IPS-NIHi7 (cell line): ENCODE measurements at regions not wholly inside any gene's neighbourhood (a gene's known extent, or its start where the extent isn't known, plus 50 kb on each side); places are given as distances from the start of the nearest gene placed in this dataset.
"Not testable (repeated sequence)": the region's sequence is repeated elsewhere in the genome, so short reads cannot be mapped to it uniquely, and the experiment has no call there.

ENCODE experiments used
- DNase-seq: peaks from one replicate; pipeline ENCODE4 v3.0.0; 2012; ENCODE audit warnings: mixed read lengths; ENCODE audit errors: extremely low spot score

- not testable (repeated sequence) for DNase-seq
These were observed 1767.7 kb upstream of the ACO1 start for GRCh38 chr9:30616782-30617181.

GRCh38 chr9:30622561-30622960 is 1761.9 kb upstream of the ACO1 start:
- no peak for DNase-seq

- DNase-seq = no peak
These were observed 1755.4 kb upstream of the ACO1 start for GRCh38 chr9:30628915-30629567.

- DNase-seq = no peak
These were observed 1754.0 kb upstream of the ACO1 start for GRCh38 chr9:30630459-30630858.

GRCh38 chr9:30646639-30647038 is 1737.8 kb upstream of the ACO1 start:
- DNase-seq = not testable (repeated sequence)

- DNase-seq = no peak
These were observed 1722.5 kb upstream of the ACO1 start for GRCh38 chr9:30661925-30662324.

GRCh38 chr9:30670805-30671562 is 1713.5 kb upstream of the ACO1 start:
- DNase-seq = no peak

GRCh38 chr9:30673132-30673531 is 1711.3 kb upstream of the ACO1 start:
- no peak for DNase-seq

GRCh38 chr9:30676651-30677050 is 1707.8 kb upstream of the ACO1 start:
- DNase-seq = no peak

GRCh38 chr9:30677221-30677620 is 1707.2 kb upstream of the ACO1 start:
- DNase-seq = no peak

- no peak for DNase-seq
These were observed 1695.6 kb upstream of the ACO1 start for GRCh38 chr9:30688801-30689200.

GRCh38 chr9:30697958-30698357 is 1686.5 kb upstream of the ACO1 start:
- DNase-seq = no peak

GRCh38 chr9:30711591-30711990 is 1672.9 kb upstream of the ACO1 start:
- no peak for DNase-seq

GRCh38 chr9:30713243-30713642 is 1671.2 kb upstream of the ACO1 start:
- DNase-seq = no peak

- no peak for DNase-seq
These were observed 1670.1 kb upstream of the ACO1 start for GRCh38 chr9:30714389-30714788.

- no peak for DNase-seq
These were observed 1666.0 kb upstream of the ACO1 start for GRCh38 chr9:30718483-30718882.

GRCh38 chr9:30722065-30722464 is 1662.4 kb upstream of the ACO1 start:
- DNase-seq = no peak

- no peak for DNase-seq
These were observed 1660.8 kb upstream of the ACO1 start for GRCh38 chr9:30723656-30724055.

- peak; percentile 15 for DNase-seq
These were observed 1652.4 kb upstream of the ACO1 start for GRCh38 chr9:30732060-30732459.

GRCh38 chr9:30744871-30745270 is 1639.6 kb upstream of the ACO1 start:
- no peak for DNase-seq

GRCh38 chr9:30746589-30746988 is 1637.9 kb upstream of the ACO1 start:
- DNase-seq = no peak

- no peak for DNase-seq
These were observed 1626.7 kb upstream of the ACO1 start for GRCh38 chr9:30757723-30758122.

GRCh38 chr9:30758726-30759446 is 1625.6 kb upstream of the ACO1 start:
- no peak for DNase-seq
